Muscle of leg (tissue), 3 donors: ENCODE measurements at regions not wholly inside any gene's neighbourhood (a gene's known extent, or its start where the extent isn't known, plus 50 kb on each side); places are given as distances from the start of the nearest gene placed in this dataset.

Source experiments
- DNase-seq: peaks from one replicate; pipeline ENCODE4 v3.0.0; 2013
- H3K27ac ChIP-seq: one replicate; pipeline ENCODE4 v1.5.1; 2013; ENCODE audit warnings: mild to moderate bottlenecking, low read length, control low read depth
- H3K27me3 ChIP-seq: one replicate; pipeline ENCODE4 v1.6.1; 2013; ENCODE audit warnings: low read length; ENCODE audit not compliant: control insufficient read depth, insufficient read depth
- H3K36me3 ChIP-seq: one replicate; pipeline ENCODE4 v1.6.1; 2013; ENCODE audit warnings: low read length; ENCODE audit not compliant: control insufficient read depth, insufficient read depth
- H3K4me1 ChIP-seq: one replicate; pipeline ENCODE4 v1.6.1; 2013; ENCODE audit warnings: low read length; ENCODE audit not compliant: control insufficient read depth, insufficient read depth
- H3K4me3 ChIP-seq: one replicate; pipeline ENCODE4 v1.5.1; 2013; ENCODE audit warnings: low read length, control low read depth
- H3K9me3 ChIP-seq: replicated peaks from 2 replicates; pipeline ENCODE4 v1.6.1; 2013; ENCODE audit warnings: low read depth, low read length; ENCODE audit not compliant: control insufficient read depth
- WGBS: methylation state at CpG from one replicate; pipeline ENCODE4 v1.1.5; 2013; ENCODE audit warnings: missing lambda C conversion rate; ENCODE audit not compliant: insufficient coverage; 5-methylcytosine and 5-hydroxymethylcytosine counted together

DNA sequence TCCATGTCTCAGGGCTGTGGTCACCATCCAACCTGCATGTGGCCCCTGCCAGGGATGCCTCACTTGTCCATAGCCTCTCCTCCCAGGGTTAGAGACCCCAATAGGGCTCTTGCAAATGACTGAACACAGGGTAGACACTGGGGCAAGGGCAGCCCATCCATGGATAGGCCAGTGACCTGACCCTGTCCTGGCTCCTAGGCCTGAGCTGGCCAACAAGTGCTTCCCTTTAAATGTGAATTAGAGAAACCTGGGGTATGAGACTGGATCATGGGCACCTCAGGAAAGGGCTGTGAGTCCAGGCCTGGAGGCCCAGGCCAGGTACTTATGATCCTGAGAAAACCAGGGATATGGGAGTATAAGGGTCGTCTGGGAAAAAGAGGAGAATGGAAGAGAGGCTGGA is 64.5 kb downstream of the COPS8 start:
- WGBS, result 55% methylated on average over 1 of the region's 1 CpG
- peaks cover 22% of the 10 kb centered on the region for H3K9me3 ChIP-seq

DNA sequence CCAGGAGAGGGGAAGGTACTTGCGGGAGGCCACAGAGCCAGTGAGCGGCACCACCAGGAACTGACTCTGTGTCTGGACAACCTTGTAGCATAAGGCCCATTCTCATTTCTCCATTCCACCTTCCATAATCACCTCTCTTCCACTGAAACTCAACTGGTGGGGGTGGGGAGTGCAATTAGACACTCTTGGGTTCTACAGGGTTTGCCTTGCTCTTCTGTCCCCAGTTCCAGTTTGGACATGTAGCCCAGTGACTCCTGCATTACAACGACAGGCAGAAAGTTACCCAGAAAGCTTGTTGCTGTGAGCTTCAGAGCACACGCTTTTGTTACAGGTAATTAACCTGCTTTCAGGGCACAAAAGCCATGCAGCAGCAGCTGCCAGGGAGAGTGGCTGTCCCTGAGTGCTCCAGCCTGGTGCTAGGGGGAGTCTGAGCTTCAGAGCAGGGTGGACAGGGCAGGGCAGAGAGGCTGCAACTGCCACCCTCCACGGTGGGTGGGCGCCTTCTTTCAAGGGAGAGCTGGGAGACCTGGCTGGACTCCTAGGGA is 65.2 kb downstream of the COPS8 start:
- no peak overlapping the region for H3K27ac ChIP-seq
- no peak overlapping the region for H3K4me3 ChIP-seq
- peaks cover 20% of the 10 kb centered on the region for H3K9me3 ChIP-seq
- H3K4me1 ChIP-seq, result peaks cover 21% of the 10 kb centered on the region
- WGBS, result 91% methylated on average over 4 of the region's 6 CpGs
- no peaks in the 10 kb centered on the region for H3K36me3 ChIP-seq
- DNase-seq, result no peak
- no peaks in the 10 kb centered on the region for H3K27me3 ChIP-seq

More for the DNA sequence above, 64.5 kb downstream of the COPS8 start:
- DNase-seq, result no peak
- H3K4me1 ChIP-seq, result peaks cover 14% of the 10 kb centered on the region
- no peaks in the 10 kb centered on the region for H3K36me3 ChIP-seq
- H3K4me3 ChIP-seq, result no peak overlapping the region
- no peaks in the 10 kb centered on the region for H3K27me3 ChIP-seq
- no peak overlapping the region for H3K27ac ChIP-seq

DNA sequence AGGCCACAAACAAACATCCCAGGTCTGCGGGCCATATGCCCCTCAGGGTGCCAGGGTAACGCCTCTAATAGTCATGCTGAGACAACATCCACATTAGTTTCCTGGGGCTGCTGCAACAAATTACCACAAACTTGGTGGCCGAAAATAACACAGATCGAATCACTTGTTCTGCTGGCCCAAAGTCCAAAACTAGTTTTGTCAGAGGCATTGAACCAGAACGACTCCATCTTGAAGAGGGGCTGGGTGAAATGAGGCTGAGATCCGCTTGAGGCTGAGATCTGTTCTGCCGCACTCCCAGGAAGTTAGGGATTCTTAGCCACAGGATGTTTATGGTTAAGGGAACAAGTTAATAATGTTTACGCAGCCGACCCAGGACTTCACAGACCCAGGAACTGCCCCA is 66.7 kb downstream of the COPS8 start:
- H3K36me3 ChIP-seq, result no peaks in the 10 kb centered on the region
- H3K4me3 ChIP-seq, result no peak overlapping the region
- peaks cover 34% of the 10 kb centered on the region for H3K4me1 ChIP-seq
- DNase-seq, result no peak
- 90% methylated on average over 5 of the region's 9 CpGs for WGBS
- H3K9me3 ChIP-seq, result peaks cover 13% of the 10 kb centered on the region
- no peaks in the 10 kb centered on the region for H3K27me3 ChIP-seq
- H3K27ac ChIP-seq, result no peak overlapping the region

DNA sequence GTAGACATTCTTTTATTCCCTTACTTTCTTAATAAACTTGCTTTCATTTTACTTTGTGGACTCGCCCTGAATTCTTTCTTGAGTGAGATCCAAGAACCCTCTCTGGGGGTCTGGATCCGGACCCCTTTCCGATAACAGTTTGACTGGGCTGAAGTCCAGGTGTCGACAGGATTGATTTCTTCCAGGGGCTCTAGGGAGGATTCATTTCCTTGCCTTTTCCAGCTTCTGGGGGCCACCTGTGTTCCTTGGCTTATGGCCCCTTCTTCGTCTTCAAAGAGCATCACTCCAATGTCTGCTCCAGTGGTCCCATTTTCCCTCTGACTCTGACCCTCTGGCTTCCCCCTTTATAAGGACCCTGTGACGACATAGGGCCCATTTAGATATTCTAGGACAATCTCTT is 67.5 kb downstream of the COPS8 start:
- no peak overlapping the region for H3K27ac ChIP-seq
- no peaks in the 10 kb centered on the region for H3K36me3 ChIP-seq
- no peaks in the 10 kb centered on the region for H3K27me3 ChIP-seq
- WGBS, result 46% methylated on average over 5 of the region's 6 CpGs
- H3K9me3 ChIP-seq, result peaks cover 6% of the 10 kb centered on the region
- peak; percentile 62 for DNase-seq
- peaks cover 37% of the 10 kb centered on the region for H3K4me1 ChIP-seq
- H3K4me3 ChIP-seq, result no peak overlapping the region

DNA sequence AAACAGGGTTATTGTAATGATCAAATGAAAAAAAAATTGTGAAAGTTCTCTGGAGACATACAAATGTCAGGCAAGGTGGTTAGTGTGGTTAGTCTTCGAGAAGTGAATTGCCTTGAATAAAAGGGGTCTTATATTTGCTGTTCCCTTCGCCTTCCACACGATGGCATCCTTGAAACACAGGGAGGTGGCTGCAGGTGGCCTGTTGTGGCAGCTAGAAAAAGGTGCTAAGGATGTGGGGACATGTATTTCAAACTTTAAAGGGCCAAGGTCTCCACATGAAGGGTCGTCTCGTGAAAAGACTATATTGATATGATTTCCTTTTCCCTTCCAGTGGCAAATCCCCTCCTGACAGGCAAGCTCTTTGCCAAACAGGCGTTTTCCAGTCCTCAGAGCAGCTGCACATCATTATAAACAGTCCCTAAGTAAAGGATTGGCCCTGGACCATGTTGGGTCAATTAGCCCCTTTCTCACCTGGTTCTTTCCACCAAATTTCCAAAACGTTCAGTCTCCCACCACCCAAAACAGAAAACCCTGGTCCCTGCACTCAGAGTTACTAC is 68.5 kb downstream of the COPS8 start:
- 56% methylated on average over 3 of the region's 7 CpGs for WGBS
- Histone ChIP-seq H3K27me3 (no peaks in the 10 kb centered on the region), H3K9me3 (no peaks in the 10 kb centered on the region), H3K4me1 (peaks cover 40% of the 10 kb centered on the region), H3K27ac (peak overlapping the region; percentile 84), H3K4me3 (no peak overlapping the region), H3K36me3 (no peaks in the 10 kb centered on the region)
- peak; percentile 78 for DNase-seq

DNA sequence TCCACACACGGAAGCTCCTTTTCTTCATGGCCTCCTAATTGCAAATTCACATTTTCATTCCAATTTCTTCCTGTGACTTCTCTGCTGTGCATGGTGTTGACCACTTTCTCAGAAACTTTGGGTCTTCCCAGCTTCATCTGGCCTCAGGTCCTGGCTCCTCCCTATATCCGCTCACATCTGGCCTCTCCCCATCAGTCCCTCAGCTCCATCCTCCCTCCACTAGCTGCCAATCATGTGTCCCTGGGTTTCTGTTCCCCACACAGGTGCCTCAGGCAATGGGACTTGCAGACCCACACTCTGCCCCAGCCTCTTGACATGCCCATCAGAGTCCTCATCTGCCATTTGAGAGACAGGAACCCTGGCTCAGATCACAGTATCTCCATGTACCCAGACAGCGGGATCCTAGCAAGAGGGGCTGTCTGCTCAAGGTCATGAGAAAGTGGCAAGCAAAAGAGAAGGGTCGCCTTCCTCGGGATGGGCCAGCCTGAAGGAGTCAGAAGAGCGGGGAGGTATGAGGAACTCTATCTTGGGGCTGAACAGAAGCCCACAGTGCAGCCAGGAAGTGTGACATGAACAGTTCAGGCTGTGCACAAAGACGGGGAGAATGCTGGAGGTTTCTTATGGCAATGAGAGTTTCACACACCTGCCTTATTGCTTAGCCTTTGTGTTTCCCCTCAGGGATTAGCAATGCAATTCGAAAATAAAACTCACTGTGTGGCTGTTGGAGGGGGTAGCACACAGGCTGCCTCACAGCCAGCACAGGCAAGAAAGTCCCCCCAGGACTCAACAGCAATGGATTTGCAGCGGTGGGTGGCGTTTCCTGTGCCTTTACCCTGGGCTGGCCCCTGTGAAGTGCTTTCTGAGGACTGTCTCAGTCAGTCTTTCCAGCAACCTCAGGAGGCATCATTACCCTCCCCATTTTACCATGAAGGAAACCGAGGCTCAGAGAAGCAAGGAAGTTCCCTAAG is 69.5 kb downstream of the COPS8 start:
- H3K9me3 ChIP-seq, result no peaks in the 10 kb centered on the region
- DNase-seq, result peak; percentile 78
- H3K4me3 ChIP-seq, result no peak overlapping the region
- H3K27me3 ChIP-seq, result no peaks in the 10 kb centered on the region
- WGBS, result 45% methylated on average over 11 of the region's 11 CpGs
- H3K4me1 ChIP-seq, result peaks cover 46% of the 10 kb centered on the region
- H3K36me3 ChIP-seq, result no peaks in the 10 kb centered on the region
- H3K27ac ChIP-seq, result peak overlapping the region; percentile 84

DNA sequence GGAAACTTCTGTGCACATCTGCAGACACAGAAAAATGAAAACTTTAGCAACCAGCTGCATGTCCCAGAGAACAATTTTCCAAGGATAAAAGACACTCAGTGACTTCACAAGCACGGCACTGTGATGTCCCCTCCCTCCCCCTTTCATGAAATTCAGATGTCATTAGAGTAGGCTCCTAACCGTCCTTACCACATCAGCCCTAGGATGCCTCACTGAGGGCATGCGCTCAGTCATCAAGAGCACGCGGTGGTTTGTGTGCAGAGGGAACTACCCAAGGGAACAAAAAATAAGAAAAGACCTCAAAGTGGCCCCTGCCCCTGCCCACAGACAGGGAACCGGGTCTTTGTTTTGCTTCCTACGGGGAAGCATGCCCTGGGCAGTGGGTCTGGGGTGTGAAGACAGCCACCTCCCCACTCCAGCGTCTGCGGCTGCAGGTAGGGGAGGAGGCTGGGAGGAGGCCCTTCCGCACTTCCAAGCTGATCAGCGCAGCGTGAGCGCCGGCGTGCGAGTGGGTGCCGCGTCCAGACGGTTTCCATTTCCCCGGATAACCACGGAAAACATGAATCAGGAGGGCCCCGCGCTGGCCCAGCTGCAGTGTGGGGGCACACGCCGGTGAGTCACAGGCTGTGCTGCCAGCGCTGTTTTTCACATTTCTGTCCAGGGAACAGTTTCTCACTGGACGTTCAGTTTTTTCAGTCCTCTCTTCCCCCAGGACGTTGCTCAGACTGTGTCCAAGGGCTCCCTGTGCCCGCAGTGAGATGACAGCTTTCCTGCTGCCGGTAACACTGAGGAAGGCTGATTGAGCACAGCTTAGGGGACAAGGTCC is 70.6 kb downstream of the COPS8 start:
- 22% methylated on average over 26 of the region's 30 CpGs for WGBS
- peak; percentile 83 for DNase-seq

DNA sequence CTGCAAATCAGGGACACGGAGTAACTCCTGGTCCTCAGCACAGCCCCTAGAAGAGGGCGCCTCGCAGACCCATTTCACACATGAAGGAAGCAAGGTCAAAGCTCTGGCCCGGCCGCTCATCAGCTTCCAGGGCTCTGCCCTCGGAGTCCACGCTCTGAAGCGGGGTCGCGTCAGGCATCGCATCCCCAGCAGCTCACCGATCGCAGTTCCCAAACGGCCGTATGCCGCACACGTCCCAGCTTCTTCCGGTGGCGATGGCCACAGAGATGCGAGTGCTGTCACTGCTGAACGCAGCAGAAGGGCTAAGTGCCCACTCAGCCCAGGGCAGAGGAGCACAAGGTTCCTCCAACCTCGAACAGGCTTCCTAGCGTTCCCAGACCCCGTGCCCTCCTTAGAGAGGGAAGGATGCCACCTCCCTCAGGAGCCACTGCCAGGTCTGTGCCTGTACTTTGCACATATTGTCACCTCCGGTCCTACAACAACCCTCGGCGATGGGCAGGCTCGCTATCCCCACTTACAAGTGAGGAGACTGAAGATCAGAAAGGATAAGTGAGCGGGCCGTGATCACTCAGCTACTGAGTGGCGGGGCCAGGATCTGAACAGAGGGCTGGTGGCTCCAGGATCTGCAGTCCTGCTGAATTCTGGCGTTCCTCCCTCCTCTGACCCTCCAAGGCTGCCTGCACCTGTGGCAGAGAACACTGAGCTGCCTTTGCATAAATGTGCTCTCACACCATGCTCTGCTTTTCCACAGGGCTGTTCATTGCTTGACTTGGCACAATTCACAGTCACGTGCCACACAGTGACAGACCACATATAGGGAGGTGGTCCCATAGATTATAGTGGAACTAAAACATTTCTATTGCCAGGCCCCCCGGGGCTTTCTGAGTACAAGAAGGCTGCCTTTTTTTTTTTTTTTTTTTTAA is 71.4 kb downstream of the COPS8 start:
- peak overlapping the region; percentile 84 for H3K27ac ChIP-seq
- H3K9me3 ChIP-seq, result no peaks in the 10 kb centered on the region
- H3K4me1 ChIP-seq, result peaks cover 58% of the 10 kb centered on the region
- 82% methylated on average over 24 of the region's 34 CpGs for WGBS
- H3K27me3 ChIP-seq, result no peaks in the 10 kb centered on the region
- H3K4me3 ChIP-seq, result no peak overlapping the region
- H3K36me3 ChIP-seq, result no peaks in the 10 kb centered on the region
- no peak for DNase-seq

More for the DNA sequence above, 70.6 kb downstream of the COPS8 start:
- H3K27me3 ChIP-seq, result no peaks in the 10 kb centered on the region
- H3K4me3 ChIP-seq, result no peak overlapping the region
- H3K4me1 ChIP-seq, result peaks cover 56% of the 10 kb centered on the region
- H3K27ac ChIP-seq, result peak overlapping the region; percentile 84
- no peaks in the 10 kb centered on the region for H3K9me3 ChIP-seq
- H3K36me3 ChIP-seq, result no peaks in the 10 kb centered on the region

DNA sequence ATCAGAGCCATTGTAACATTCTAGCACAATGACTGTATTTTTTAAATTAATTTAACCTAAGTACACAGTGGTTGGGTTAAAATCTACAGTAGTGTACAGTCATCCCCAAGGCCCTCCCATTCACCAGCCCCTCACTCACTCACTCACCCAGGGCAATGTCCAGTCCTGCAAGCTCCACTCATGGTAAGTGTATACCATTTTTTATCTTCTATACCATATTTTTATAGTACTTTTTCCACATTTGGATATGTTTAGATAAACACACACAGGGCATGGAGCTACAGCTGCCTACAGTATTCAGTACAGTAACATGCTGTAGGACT is 72.1 kb downstream of the COPS8 start:
- H3K9me3 ChIP-seq, result no peaks in the 10 kb centered on the region
- no peaks in the 10 kb centered on the region for H3K27me3 ChIP-seq
- H3K36me3 ChIP-seq, result no peaks in the 10 kb centered on the region
- H3K27ac ChIP-seq, result no peak overlapping the region
- H3K4me3 ChIP-seq, result no peak overlapping the region
- no peak for DNase-seq
- H3K4me1 ChIP-seq, result peaks cover 58% of the 10 kb centered on the region
